ENCODE measurements at regions not wholly inside any gene's neighbourhood (a gene's known extent, or its start where the extent isn't known, plus 50 kb on each side); places are given as distances from the start of the nearest gene placed in this dataset.
"Not testable (repeated sequence)": the region's sequence is repeated elsewhere in the genome, so short reads cannot be mapped to it uniquely, and the experiment has no call there.

GRCh38 chr7:136114467-136114866, 137.3 kb upstream of the MTPN start:
- not testable (repeated sequence) for TF ChIP-seq POLR2AphosphoS5, POLR2A (IDR thresholded peaks at IDR 0.05)

Data from transverse colon (tissue), 3 donors.